DND-41 (cell line): ENCODE measurements at regions not wholly inside any gene's neighbourhood (a gene's known extent, or its start where the extent isn't known, plus 50 kb on each side); places are given as distances from the start of the nearest gene placed in this dataset.

Experiments
- ATAC-seq: fragments of 200-7000 bp; cut with Tn5 transposase; 3 replicates; pipeline ENCODE4 v1.9.1; 2021; ENCODE audit warnings: low read depth; ENCODE audit not compliant: insufficient read depth
- DNase-seq: peaks from one replicate; pipeline ENCODE4 v3.0.0-alpha.2; 2020
- H2AFZ ChIP-seq: 2 replicates; pipeline ENCODE4 v1.6.0; 2012; ENCODE audit warnings: low read depth, low read length
- H3K27ac ChIP-seq: 2 replicates; pipeline ENCODE4 v1.5.1; 2012; ENCODE audit warnings: low read length, inconsistent platforms
- H3K27me3 ChIP-seq: fragments of 200-600 bp; sonication (generic); 2 replicates; pipeline ENCODE4 v1.6.0; 2012; ENCODE audit warnings: low read length, mild to moderate bottlenecking, inconsistent platforms; ENCODE audit not compliant: insufficient read depth, poor library complexity
- H3K36me3 ChIP-seq: 2 replicates; pipeline ENCODE4 v1.5.1; 2012; ENCODE audit warnings: low read length, inconsistent platforms; ENCODE audit not compliant: insufficient read depth
- H3K4me1 ChIP-seq: 2 replicates; pipeline ENCODE4 v1.5.1; 2012; ENCODE audit warnings: mild to moderate bottlenecking, low read length; ENCODE audit not compliant: insufficient read depth
- H3K4me2 ChIP-seq: 2 replicates; pipeline ENCODE4 v1.6.0; 2012; ENCODE audit warnings: mild to moderate bottlenecking, moderate library complexity, low read length, inconsistent platforms; ENCODE audit not compliant: insufficient read depth
- H3K4me3 ChIP-seq, 2 experiments: fragments of 200-600 bp in 1 of 2; shearing (Covaris generic) in 1 of 2; 2 replicates each; pipeline ENCODE4 v1.5.1; 2012 to 2016; ENCODE audit warnings: inconsistent platforms in 2 of 2, low read length in 2 of 2, mild to moderate bottlenecking in 2 of 2, low read depth in 1 of 2, moderate library complexity in 1 of 2
- H3K79me2 ChIP-seq: 2 replicates; pipeline ENCODE4 v1.6.0; 2012; ENCODE audit warnings: low read length, inconsistent platforms; ENCODE audit not compliant: insufficient read depth
- H3K9ac ChIP-seq: 2 replicates; pipeline ENCODE4 v1.6.0; 2012; ENCODE audit warnings: low read depth, mild to moderate bottlenecking, inconsistent platforms, low read length, moderate library complexity
- H3K9me3 ChIP-seq: 2 replicates; pipeline ENCODE4 v1.5.1; 2012; ENCODE audit warnings: low read length, moderate library complexity, mild to moderate bottlenecking, inconsistent platforms; ENCODE audit not compliant: insufficient read depth, severe bottlenecking
- H4K20me1 ChIP-seq: 2 replicates; pipeline ENCODE4 v1.6.0; 2012; ENCODE audit warnings: low read length; ENCODE audit not compliant: insufficient read depth
- EZH2 ChIP-seq: IDR thresholded peaks from 3 replicates; pipeline ENCODE4 v1.6.1; 2012; ENCODE audit warnings: borderline replicate concordance, low read depth, mild to moderate bottlenecking, moderate library complexity, low read length, inconsistent platforms; ENCODE audit not compliant: severe bottlenecking
- TF ChIP-seq, protein P1 (sequence below): IDR thresholded peaks from 2 replicates; pipeline ENCODE4 v1.5.1; 2012; ENCODE audit warnings: borderline replicate concordance, low read length, moderate library complexity, mild to moderate bottlenecking; ENCODE audit not compliant: poor library complexity, severe bottlenecking; ENCODE audit errors: extremely low read depth

DNA sequence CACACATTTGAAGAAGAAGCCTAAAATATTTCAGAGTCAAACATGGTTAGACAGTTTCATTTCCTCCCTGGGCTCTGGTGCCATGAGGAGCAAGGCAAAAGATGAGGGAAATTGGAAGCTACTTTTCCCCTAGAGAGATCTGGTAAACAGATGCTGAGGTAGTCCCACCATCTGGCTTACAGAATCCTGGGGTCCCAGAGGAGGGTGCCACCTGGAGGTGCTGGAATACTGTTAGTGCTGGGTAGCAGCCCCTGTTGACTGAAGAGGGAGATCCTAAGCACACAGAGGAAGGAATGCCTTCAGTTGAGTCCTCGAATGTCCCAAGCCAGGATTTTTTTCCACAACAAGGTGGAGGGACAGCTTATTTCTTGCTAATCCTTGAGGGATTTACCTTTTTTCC, 160.1 kb downstream of the FZD1 start:
- Histone ChIP-seq H3K27me3 (no peaks in the 10 kb centered on the region), H2AFZ (no peak overlapping the region), H3K79me2 (no peaks in the 10 kb centered on the region), H4K20me1 (no peaks in the 10 kb centered on the region), H3K4me1 (no peaks in the 10 kb centered on the region), H3K27ac (no peak overlapping the region), H3K4me2 (no peak overlapping the region), H3K9ac (no peak overlapping the region), H3K36me3 (no peaks in the 10 kb centered on the region), H3K9me3 (no peaks in the 10 kb centered on the region), H3K4me3 (no peak overlapping the region)
- TF ChIP-seq, protein P1, sequence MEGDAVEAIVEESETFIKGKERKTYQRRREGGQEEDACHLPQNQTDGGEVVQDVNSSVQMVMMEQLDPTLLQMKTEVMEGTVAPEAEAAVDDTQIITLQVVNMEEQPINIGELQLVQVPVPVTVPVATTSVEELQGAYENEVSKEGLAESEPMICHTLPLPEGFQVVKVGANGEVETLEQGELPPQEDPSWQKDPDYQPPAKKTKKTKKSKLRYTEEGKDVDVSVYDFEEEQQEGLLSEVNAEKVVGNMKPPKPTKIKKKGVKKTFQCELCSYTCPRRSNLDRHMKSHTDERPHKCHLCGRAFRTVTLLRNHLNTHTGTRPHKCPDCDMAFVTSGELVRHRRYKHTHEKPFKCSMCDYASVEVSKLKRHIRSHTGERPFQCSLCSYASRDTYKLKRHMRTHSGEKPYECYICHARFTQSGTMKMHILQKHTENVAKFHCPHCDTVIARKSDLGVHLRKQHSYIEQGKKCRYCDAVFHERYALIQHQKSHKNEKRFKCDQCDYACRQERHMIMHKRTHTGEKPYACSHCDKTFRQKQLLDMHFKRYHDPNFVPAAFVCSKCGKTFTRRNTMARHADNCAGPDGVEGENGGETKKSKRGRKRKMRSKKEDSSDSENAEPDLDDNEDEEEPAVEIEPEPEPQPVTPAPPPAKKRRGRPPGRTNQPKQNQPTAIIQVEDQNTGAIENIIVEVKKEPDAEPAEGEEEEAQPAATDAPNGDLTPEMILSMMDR, result no peak
- TF ChIP-seq EZH2, result no peak
- DNase-seq (no peak), ATAC-seq (no peak)

- H3K4me3 ChIP-seq, result no peak overlapping the region
- DNase-seq (no peak), ATAC-seq (no peak)
- no peaks in the 10 kb centered on the region for H3K9me3 ChIP-seq
- H4K20me1 ChIP-seq, result no peaks in the 10 kb centered on the region
- TF ChIP-seq EZH2, result no peak
- no peaks in the 10 kb centered on the region for H3K79me2 ChIP-seq
- no peak overlapping the region for H3K4me2 ChIP-seq
- no peaks in the 10 kb centered on the region for H3K4me1 ChIP-seq
- no peak overlapping the region for H3K27ac ChIP-seq
- no peak overlapping the region for H3K9ac ChIP-seq
- no peaks in the 10 kb centered on the region for H3K36me3 ChIP-seq
- H2AFZ ChIP-seq, result no peak overlapping the region
- H3K27me3 ChIP-seq, result no peaks in the 10 kb centered on the region
Observed at GRCh38 chr7:91425149-91425548, 160.9 kb downstream of the FZD1 start.

DNA sequence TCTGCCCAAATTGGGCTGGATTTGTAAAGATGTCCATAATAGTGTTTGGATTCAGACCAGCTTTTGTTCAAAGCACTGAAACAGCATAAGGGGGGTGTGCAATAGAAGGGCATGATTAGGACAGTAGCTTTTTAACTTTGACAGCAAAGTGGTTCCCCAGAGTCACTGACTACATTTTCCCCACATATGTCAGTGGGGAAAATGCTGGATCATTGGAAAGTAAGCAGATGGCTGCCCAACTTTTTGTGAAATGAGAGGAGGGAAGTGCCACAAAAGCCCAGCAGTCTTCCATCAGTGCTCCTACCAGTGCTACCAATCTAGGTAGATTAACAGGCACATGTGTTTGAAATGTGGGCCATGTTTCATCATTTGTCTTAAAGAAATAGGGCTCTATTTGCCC, 162.8 kb downstream of the FZD1 start:
- Histone ChIP-seq H3K27ac (no peak overlapping the region), H3K79me2 (no peaks in the 10 kb centered on the region)

DNA sequence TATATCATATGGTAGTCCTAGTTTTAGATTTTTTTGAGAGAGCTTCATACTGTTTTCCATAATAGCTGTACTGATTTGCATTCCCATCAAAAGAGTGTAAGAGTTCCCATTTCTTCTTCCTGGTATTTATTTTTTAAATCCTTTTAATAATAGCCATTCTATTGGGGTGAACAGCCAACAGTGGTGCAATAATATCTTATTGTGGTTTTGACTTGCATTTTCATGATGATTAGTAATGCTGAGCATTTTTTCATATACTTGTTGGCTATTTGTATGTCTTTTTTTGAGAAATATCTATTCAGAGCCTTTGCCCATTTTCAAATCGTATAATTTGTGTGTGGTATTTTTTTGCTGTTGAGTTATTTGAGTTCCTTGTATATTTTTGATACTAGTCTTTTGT, 167.4 kb downstream of the FZD1 start:
- H3K4me3 ChIP-seq, result no peak overlapping the region
- H2AFZ ChIP-seq, result no peak overlapping the region
- no peaks in the 10 kb centered on the region for H3K4me1 ChIP-seq
- H4K20me1 ChIP-seq, result no peaks in the 10 kb centered on the region
- no peaks in the 10 kb centered on the region for H3K79me2 ChIP-seq
- H3K4me2 ChIP-seq, result no peak overlapping the region
- H3K9me3 ChIP-seq, result no peaks in the 10 kb centered on the region
- no peak for ATAC-seq
- no peak overlapping the region for H3K27ac ChIP-seq
- no peak for TF ChIP-seq EZH2
- TF ChIP-seq, protein P1, result no peak
- DNase-seq, result no peak
- H3K27me3 ChIP-seq, result no peaks in the 10 kb centered on the region
- H3K36me3 ChIP-seq, result no peaks in the 10 kb centered on the region
- H3K9ac ChIP-seq, result no peak overlapping the region

More for the DNA sequence above, 162.8 kb downstream of the FZD1 start:
- H3K4me3 ChIP-seq, result no peak overlapping the region
- H3K9ac ChIP-seq, result no peak overlapping the region
- DNase-seq (no peak), ATAC-seq (no peak)
- H4K20me1 ChIP-seq, result no peaks in the 10 kb centered on the region
- H3K9me3 ChIP-seq, result no peaks in the 10 kb centered on the region
- no peak overlapping the region for H3K4me2 ChIP-seq
- no peaks in the 10 kb centered on the region for H3K27me3 ChIP-seq
- no peak overlapping the region for H2AFZ ChIP-seq
- no peaks in the 10 kb centered on the region for H3K4me1 ChIP-seq
- no peak for TF ChIP-seq EZH2
- TF ChIP-seq, protein P1, result no peak
- no peaks in the 10 kb centered on the region for H3K36me3 ChIP-seq
